SU-DHL-6 (cell line): ENCODE measurements at regions not wholly inside any gene's neighbourhood (a gene's known extent, or its start where the extent isn't known, plus 50 kb on each side); places are given as distances from the start of the nearest gene placed in this dataset.

Experiments
- H2AFZ ChIP-seq: fragments of 200-600 bp; sonication (generic); 2 replicates; pipeline ENCODE4 v1.6.1; 2014; ENCODE audit warnings: low read depth, mild to moderate bottlenecking, moderate library complexity, mixed read lengths, antibody characterized with exemption, low read length; ENCODE audit not compliant: severe bottlenecking
- H3F3A ChIP-seq: fragments of 200-600 bp; shearing (Covaris generic); 2 replicates; pipeline ENCODE4 v1.6.0; 2016; ENCODE audit warnings: antibody characterized with exemption, mild to moderate bottlenecking; ENCODE audit not compliant: insufficient read depth
- H3K27ac ChIP-seq: fragments of 200-600 bp; sonication (generic); 2 replicates; pipeline ENCODE4 v1.5.1; 2016; ENCODE audit warnings: low read depth, mild to moderate bottlenecking, low read length, moderate library complexity, mixed read lengths
- H3K27me3 ChIP-seq: fragments of 200-600 bp; sonication (generic), shearing (Covaris generic); 2 replicates; pipeline ENCODE4 v1.6.0; 2014; ENCODE audit warnings: mild to moderate bottlenecking, low read length
- H3K36me3 ChIP-seq: fragments of 200-600 bp; sonication (generic); 2 replicates; pipeline ENCODE4 v1.6.1; 2014; ENCODE audit warnings: mild to moderate bottlenecking, low read length, mixed read lengths
- H3K4me2 ChIP-seq: fragments of 300-600, 200-600 bp; shearing (Covaris generic), sonication (generic); 2 replicates; pipeline ENCODE4 v1.6.0; 2014; ENCODE audit warnings: low read length, low read depth, mild to moderate bottlenecking; ENCODE audit not compliant: poor library complexity, severe bottlenecking
- H3K4me3 ChIP-seq: fragments of 200-600 bp; sonication (generic); 2 replicates; pipeline ENCODE4 v1.5.1; 2014; ENCODE audit warnings: antibody characterized with exemption, low read length, mild to moderate bottlenecking, mixed read lengths; ENCODE audit not compliant: insufficient read depth, poor library complexity, severe bottlenecking
- H3K79me2 ChIP-seq: fragments of 200-600 bp; sonication (generic); 2 replicates; pipeline ENCODE4 v1.6.1; 2014; ENCODE audit warnings: mild to moderate bottlenecking, low read length, moderate library complexity; ENCODE audit not compliant: insufficient read depth
- H3K9ac ChIP-seq: fragments of 200-600 bp; sonication (generic); 2 replicates; pipeline ENCODE4 v1.7.0; 2014; ENCODE audit warnings: mild to moderate bottlenecking, low read length
- H3K9me2 ChIP-seq: fragments of 200-600 bp; sonication (generic); replicated peaks from 2 replicates; pipeline ENCODE4 v1.6.1; 2014; ENCODE audit warnings: low read length; ENCODE audit not compliant: insufficient read depth
- H3K9me3 ChIP-seq: fragments of 200-600 bp; sonication (generic); 2 replicates; pipeline ENCODE4 v1.6.1; 2014; ENCODE audit warnings: low read length, mixed read lengths; ENCODE audit not compliant: insufficient read depth
- H4K20me1 ChIP-seq: fragments of 200-600 bp; sonication (generic); 2 replicates; pipeline ENCODE4 v1.6.1; 2014; ENCODE audit warnings: low read depth, mild to moderate bottlenecking, antibody characterized with exemption, low read length, moderate library complexity, mixed read lengths
- CTCF ChIP-seq: fragments of 200-600 bp; sonication (generic); IDR thresholded peaks from one replicate; pipeline ENCODE4 v1.5.1; 2017; ENCODE audit warnings: antibody characterized with exemption, mild to moderate bottlenecking, low read length, moderate library complexity; ENCODE audit not compliant: insufficient read depth, poor library complexity, severe bottlenecking
- EZH2phosphoT487 ChIP-seq: fragments of 200-600 bp; sonication (generic), shearing (Covaris generic); conservative IDR thresholded peaks from 2 replicates; pipeline ENCODE4 v1.6.1; 2018; ENCODE audit warnings: mild to moderate bottlenecking, antibody characterized with exemption, low read length, moderate library complexity, mixed read lengths

GRCh38 chr11:87722756-87723565 lies 452.3 kb downstream of the RAB38 start:
- Histone ChIP-seq H3K9ac (no peak overlapping the region), H4K20me1 (no peaks in the 10 kb centered on the region), H3K79me2 (no peaks in the 10 kb centered on the region), H2AFZ (no peak overlapping the region), H3K27me3 (no peaks in the 10 kb centered on the region), H3K4me2 (no peak overlapping the region), H3F3A (no peaks in the 10 kb centered on the region), H3K36me3 (no peaks in the 10 kb centered on the region), H3K4me3 (no peak overlapping the region), H3K9me2 (no peaks in the 10 kb centered on the region), H3K9me3 (no peaks in the 10 kb centered on the region), H3K27ac (no peak overlapping the region)
- TF ChIP-seq CTCF (peak; percentile 82), EZH2phosphoT487 (no peak)

- Histone ChIP-seq H2AFZ (no peak overlapping the region), H3K36me3 (no peaks in the 10 kb centered on the region), H3K9me3 (no peaks in the 10 kb centered on the region), H3K79me2 (no peaks in the 10 kb centered on the region), H3K27ac (no peak overlapping the region), H3F3A (no peaks in the 10 kb centered on the region), H4K20me1 (no peaks in the 10 kb centered on the region), H3K27me3 (no peaks in the 10 kb centered on the region), H3K4me2 (no peak overlapping the region), H3K4me3 (no peak overlapping the region), H3K9me2 (no peaks in the 10 kb centered on the region), H3K9ac (no peak overlapping the region)
- TF ChIP-seq CTCF (no peak), EZH2phosphoT487 (no peak)
Observed at GRCh38 chr11:87719326-87720073, 455.7 kb downstream of the RAB38 start.

- Histone ChIP-seq H3K4me2 (no peak overlapping the region), H3K36me3 (no peaks in the 10 kb centered on the region), H4K20me1 (no peaks in the 10 kb centered on the region), H3K27me3 (no peaks in the 10 kb centered on the region), H3K9me3 (no peaks in the 10 kb centered on the region), H3K4me3 (no peak overlapping the region), H3K9ac (no peak overlapping the region), H3K9me2 (no peaks in the 10 kb centered on the region), H3K27ac (no peak overlapping the region), H3K79me2 (no peaks in the 10 kb centered on the region), H3F3A (no peaks in the 10 kb centered on the region), H2AFZ (no peak overlapping the region)
- TF ChIP-seq EZH2phosphoT487 (no peak), CTCF (no peak)
Observed at GRCh38 chr11:87712802-87713202, 462.4 kb downstream of the RAB38 start.
